Fibroblast of lung (primary cell): ENCODE measurements at regions not wholly inside any gene's neighbourhood (a gene's known extent, or its start where the extent isn't known, plus 50 kb on each side); places are given as distances from the start of the nearest gene placed in this dataset.

Experiments
- DNase-seq, 2 donors: peaks; one replicate each; pipeline versions ENCODE4 v3.0.0 to v3.0.0-alpha.2; 2010; ENCODE audit warnings: low read depth in 2 of 2
- H2AFZ ChIP-seq: 2 replicates; pipeline ENCODE4 v1.5.1; 2012; ENCODE audit warnings: low read length, control low read depth, inconsistent platforms
- H3K27ac ChIP-seq: 2 replicates; pipeline ENCODE4 v1.5.1; 2011; ENCODE audit warnings: low read length, control low read depth; ENCODE audit not compliant: insufficient read depth
- H3K27me3 ChIP-seq: 2 replicates; pipeline ENCODE4 v1.5.1; 2011; ENCODE audit warnings: mild to moderate bottlenecking, low read length; ENCODE audit not compliant: control insufficient read depth, insufficient read depth
- H3K36me3 ChIP-seq: 2 replicates; pipeline ENCODE4 v1.5.1; 2011; ENCODE audit warnings: low read length; ENCODE audit not compliant: control insufficient read depth, insufficient read depth
- H3K4me1 ChIP-seq: 2 replicates; pipeline ENCODE4 v1.5.1; 2011; ENCODE audit warnings: low read length; ENCODE audit not compliant: control insufficient read depth, insufficient read depth; ENCODE audit errors: extremely low read depth
- H3K4me2 ChIP-seq: 2 replicates; pipeline ENCODE4 v1.5.1; 2011; ENCODE audit warnings: low read length, control low read depth; ENCODE audit not compliant: insufficient read depth; ENCODE audit errors: extremely low read depth
- H3K4me3 ChIP-seq, 4 experiments: fragments of 200-600 bp in 1 of 4; sonication (generic) in 1 of 4; replicated peaks in 1 of 4; 2 replicates each; pipeline ENCODE4 v1.5.1; 2011 to 2016; ENCODE audit warnings: low read length in 4 of 4, low read depth in 3 of 4, mild to moderate bottlenecking in 3 of 4, control low read depth in 2 of 4, inconsistent platforms in 1 of 4, mixed read lengths in 1 of 4; ENCODE audit not compliant: insufficient read depth in 1 of 4; ENCODE audit errors: control extremely low read depth in 1 of 4
- H3K79me2 ChIP-seq: 2 replicates; pipeline ENCODE4 v1.5.1; 2012; ENCODE audit warnings: mild to moderate bottlenecking, low read length, inconsistent platforms; ENCODE audit not compliant: control insufficient read depth, insufficient read depth
- H3K9ac ChIP-seq: 2 replicates; pipeline ENCODE4 v1.5.1; 2011; ENCODE audit warnings: mild to moderate bottlenecking, low read length, control low read depth; ENCODE audit not compliant: insufficient read depth
- H3K9me3 ChIP-seq: 2 replicates; pipeline ENCODE4 v1.5.1; 2012; ENCODE audit warnings: low read depth, low read length; ENCODE audit not compliant: control insufficient read depth, insufficient read depth
- H4K20me1 ChIP-seq: 2 replicates; pipeline ENCODE4 v1.5.1; 2011; ENCODE audit warnings: low read length; ENCODE audit not compliant: control insufficient read depth, insufficient read depth; ENCODE audit errors: extremely low read depth
- EZH2 ChIP-seq: IDR thresholded peaks from 2 replicates; pipeline ENCODE4 v1.5.1; 2012; ENCODE audit warnings: low read length, control low read depth, mild to moderate bottlenecking; ENCODE audit errors: missing control alignments
- TF ChIP-seq, protein P1 (sequence below), 2 donors: IDR thresholded peaks in 1 of 2; conservative IDR thresholded peaks in 1 of 2; 1 replicate in 1 of 2; 2 replicates in 1 of 2; pipeline ENCODE4 v1.5.1; 2011 to 2012; ENCODE audit warnings: low read length in 2 of 2, control low read depth in 1 of 2, inconsistent platforms in 1 of 2, low read depth in 1 of 2, mild to moderate bottlenecking in 1 of 2

DNA sequence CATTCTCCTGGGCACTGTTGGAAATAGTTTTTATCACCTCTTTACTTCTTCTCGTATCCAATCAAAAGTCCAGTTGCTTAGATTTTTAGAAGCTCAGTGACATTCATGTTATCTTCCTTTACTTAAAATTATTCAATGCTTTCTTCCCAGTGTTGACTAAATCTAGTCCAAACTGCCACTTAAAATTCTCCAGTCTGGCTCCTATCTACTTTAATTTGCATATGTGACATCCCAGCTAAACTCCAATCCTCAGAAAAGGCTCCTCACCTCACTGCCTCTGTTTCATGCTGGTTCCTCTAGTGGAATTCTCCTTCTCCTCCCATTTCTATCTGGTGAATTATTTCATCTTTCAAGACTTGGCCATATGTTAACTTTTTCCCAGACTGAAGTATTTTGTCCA is 1238.7 kb upstream of the WWC1 start:
- H3K4me3 ChIP-seq = no peak overlapping the region
- H3K4me2 ChIP-seq = no peak overlapping the region
- H3K79me2 ChIP-seq = no peaks in the 10 kb centered on the region
- no peaks in the 10 kb centered on the region for H4K20me1 ChIP-seq
- no peak for DNase-seq
- no peaks in the 10 kb centered on the region for H3K4me1 ChIP-seq
- no peak overlapping the region for H3K9ac ChIP-seq
- H3K27ac ChIP-seq = no peak overlapping the region
- H2AFZ ChIP-seq = no peak overlapping the region
- no peaks in the 10 kb centered on the region for H3K27me3 ChIP-seq
- TF ChIP-seq, protein P1, sequence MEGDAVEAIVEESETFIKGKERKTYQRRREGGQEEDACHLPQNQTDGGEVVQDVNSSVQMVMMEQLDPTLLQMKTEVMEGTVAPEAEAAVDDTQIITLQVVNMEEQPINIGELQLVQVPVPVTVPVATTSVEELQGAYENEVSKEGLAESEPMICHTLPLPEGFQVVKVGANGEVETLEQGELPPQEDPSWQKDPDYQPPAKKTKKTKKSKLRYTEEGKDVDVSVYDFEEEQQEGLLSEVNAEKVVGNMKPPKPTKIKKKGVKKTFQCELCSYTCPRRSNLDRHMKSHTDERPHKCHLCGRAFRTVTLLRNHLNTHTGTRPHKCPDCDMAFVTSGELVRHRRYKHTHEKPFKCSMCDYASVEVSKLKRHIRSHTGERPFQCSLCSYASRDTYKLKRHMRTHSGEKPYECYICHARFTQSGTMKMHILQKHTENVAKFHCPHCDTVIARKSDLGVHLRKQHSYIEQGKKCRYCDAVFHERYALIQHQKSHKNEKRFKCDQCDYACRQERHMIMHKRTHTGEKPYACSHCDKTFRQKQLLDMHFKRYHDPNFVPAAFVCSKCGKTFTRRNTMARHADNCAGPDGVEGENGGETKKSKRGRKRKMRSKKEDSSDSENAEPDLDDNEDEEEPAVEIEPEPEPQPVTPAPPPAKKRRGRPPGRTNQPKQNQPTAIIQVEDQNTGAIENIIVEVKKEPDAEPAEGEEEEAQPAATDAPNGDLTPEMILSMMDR (conservative IDR thresholded peaks at IDR 0.05 in 1 of 2, IDR thresholded peaks at IDR 0.05 in 1 of 2; ENCODE audit: low read depth in 1 of 2, low read length in 2 of 2) = no peak
- no peak for TF ChIP-seq EZH2
- H3K9me3 ChIP-seq = no peaks in the 10 kb centered on the region
- no peaks in the 10 kb centered on the region for H3K36me3 ChIP-seq

DNA sequence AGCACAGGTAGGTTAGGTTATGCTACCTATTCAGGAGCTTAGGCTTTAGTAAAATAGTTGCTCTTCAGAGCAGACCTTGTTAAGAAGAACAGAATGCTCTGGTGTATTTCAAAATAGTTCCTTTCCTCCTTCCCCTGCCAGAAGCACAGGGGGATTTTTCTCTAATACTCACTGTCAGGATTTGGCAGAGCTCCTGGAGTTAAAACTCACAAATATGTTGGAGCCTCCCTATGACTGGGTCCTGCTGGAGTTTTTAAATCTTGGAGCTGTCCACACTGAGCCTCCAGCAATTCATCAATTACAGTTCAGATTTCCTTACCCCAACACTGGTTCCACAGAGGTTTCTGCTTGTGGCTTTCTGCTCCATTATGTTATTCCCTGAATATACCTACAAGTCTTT is 1233.8 kb upstream of the WWC1 start:
- no peak overlapping the region for H2AFZ ChIP-seq
- no peak overlapping the region for H3K4me2 ChIP-seq
- DNase-seq = peak; percentile 55 to 78
- H3K9me3 ChIP-seq = no peaks in the 10 kb centered on the region
- H3K4me3 ChIP-seq = no peak overlapping the region
- no peak overlapping the region for H3K9ac ChIP-seq
- TF ChIP-seq, protein P1 (conservative IDR thresholded peaks at IDR 0.05 in 1 of 2, IDR thresholded peaks at IDR 0.05 in 1 of 2; ENCODE audit: low read depth in 1 of 2, low read length in 2 of 2) = no peak
- TF ChIP-seq EZH2 = no peak
- H3K79me2 ChIP-seq = no peaks in the 10 kb centered on the region
- H3K27ac ChIP-seq = no peak overlapping the region
- no peaks in the 10 kb centered on the region for H4K20me1 ChIP-seq
- H3K4me1 ChIP-seq = no peaks in the 10 kb centered on the region
- no peaks in the 10 kb centered on the region for H3K27me3 ChIP-seq
- H3K36me3 ChIP-seq = no peaks in the 10 kb centered on the region

DNA sequence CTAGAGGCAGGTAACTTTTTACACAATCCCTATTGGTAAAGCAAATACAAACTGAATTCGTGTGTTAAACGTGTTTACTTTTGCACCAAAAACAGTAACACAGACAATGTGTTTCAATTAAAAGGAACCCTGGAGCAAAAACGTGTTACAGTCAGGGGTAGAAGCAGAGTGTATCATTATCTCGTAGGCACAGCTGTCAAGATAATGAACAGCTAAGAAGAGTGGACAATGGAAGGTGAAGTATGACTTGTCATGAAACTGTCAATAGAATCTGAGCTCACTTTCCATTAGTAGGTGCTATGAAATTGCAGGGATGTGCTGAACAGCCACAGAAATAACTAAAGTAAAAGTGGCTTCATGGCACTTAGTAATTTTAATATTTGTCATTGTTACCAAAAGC is 1229.8 kb upstream of the WWC1 start:
- DNase-seq = no peak
- H4K20me1 ChIP-seq = no peaks in the 10 kb centered on the region

More for the DNA sequence above, 1229.8 kb upstream of the WWC1 start:
- Histone ChIP-seq H3K27ac (no peak overlapping the region), H3K79me2 (no peaks in the 10 kb centered on the region), H3K4me1 (no peaks in the 10 kb centered on the region), H3K9me3 (no peaks in the 10 kb centered on the region), H3K4me3 (no peak overlapping the region), H3K9ac (no peak overlapping the region), H3K27me3 (no peaks in the 10 kb centered on the region), H3K36me3 (no peaks in the 10 kb centered on the region), H3K4me2 (no peak overlapping the region), H2AFZ (no peak overlapping the region)
- no peak for TF ChIP-seq EZH2
- TF ChIP-seq, protein P1 (conservative IDR thresholded peaks at IDR 0.05 in 1 of 2, IDR thresholded peaks at IDR 0.05 in 1 of 2; ENCODE audit: low read depth in 1 of 2, low read length in 2 of 2) = no peak
